Stimulated activated CD4-positive, alpha-beta T cell treated with anti-CD3 and anti-CD28 coated beads, Interleukin-12 subunit alpha, Interleukin-12 subunit beta, amount 100 ng/mL, for 24 hours (primary cell): ENCODE measurements at regions not wholly inside any gene's neighbourhood (a gene's known extent, or its start where the extent isn't known, plus 50 kb on each side); places are given as distances from the start of the nearest gene placed in this dataset.
"Not testable (repeated sequence)": the region's sequence is repeated elsewhere in the genome, so short reads cannot be mapped to it uniquely, and the experiment has no call there.

Experiments used
- DNase-seq, 2 experiments: peaks; one replicate each; pipeline ENCODE4 v3.0.0-alpha.2; 2020; ENCODE audit warnings: low read depth in 2 of 2

- no peak for DNase-seq
These were observed 83.1 kb upstream of the LYZL1 start for GRCh38 chr10:29205787-29206186.

GRCh38 chr10:29208845-29209244 lies 80.0 kb upstream of the LYZL1 start:
- no peak for DNase-seq

- DNase-seq, result no peak
These were observed 79.0 kb upstream of the LYZL1 start for GRCh38 chr10:29209830-29210229.

GRCh38 chr10:29210266-29210868 lies 78.5 kb upstream of the LYZL1 start:
- DNase-seq, result no peak

GRCh38 chr10:29212597-29212996 lies 76.3 kb upstream of the LYZL1 start:
- DNase-seq, result no peak

- DNase-seq, result no peak
These were observed 74.3 kb upstream of the LYZL1 start for GRCh38 chr10:29214551-29214950.

- DNase-seq, result no peak
These were observed 71.6 kb upstream of the LYZL1 start for GRCh38 chr10:29217292-29217738.

- DNase-seq, result no peak
These were observed 65.5 kb upstream of the LYZL1 start for GRCh38 chr10:29223326-29223725.

GRCh38 chr10:29224631-29225030 lies 64.2 kb upstream of the LYZL1 start:
- DNase-seq, result no peak

GRCh38 chr10:29227201-29227600 lies 61.7 kb upstream of the LYZL1 start:
- DNase-seq, result no peak

- no peak for DNase-seq
These were observed 60.3 kb upstream of the LYZL1 start for GRCh38 chr10:29228562-29228961.

GRCh38 chr10:29229258-29229705 lies 59.6 kb upstream of the LYZL1 start:
- no peak for DNase-seq

- DNase-seq, result not testable (repeated sequence)
These were observed 52.0 kb upstream of the LYZL1 start for GRCh38 chr10:29236910-29237309.

GRCh38 chr10:29237786-29238185 lies 51.1 kb upstream of the LYZL1 start:
- DNase-seq, result no peak

- no peak for DNase-seq
These were observed 50.2 kb upstream of the LYZL1 start for GRCh38 chr10:29238523-29239135.
